Endodermal cell (in vitro differentiated cells): ENCODE measurements at regions not wholly inside any gene's neighbourhood (a gene's known extent, or its start where the extent isn't known, plus 50 kb on each side); places are given as distances from the start of the nearest gene placed in this dataset.

Experiments
- DNase-seq: peaks from one replicate; pipeline ENCODE4 v3.0.0-alpha.2; 2017
- H3K27ac ChIP-seq: 2 replicates; pipeline ENCODE4 v1.5.1; 2013; ENCODE audit warnings: mild to moderate bottlenecking, low read depth, low read length, moderate library complexity
- H3K27me3 ChIP-seq: 2 replicates; pipeline ENCODE4 v1.6.1; 2013; ENCODE audit warnings: mild to moderate bottlenecking, low read length, moderate library complexity; ENCODE audit not compliant: insufficient read depth, control insufficient read depth, poor library complexity, severe bottlenecking
- H3K36me3 ChIP-seq: 2 replicates; pipeline ENCODE4 v1.7.0; 2013; ENCODE audit warnings: mild to moderate bottlenecking, low read length, moderate library complexity; ENCODE audit not compliant: control insufficient read depth, insufficient read depth
- H3K4me1 ChIP-seq: one replicate; pipeline ENCODE4 v1.7.0; 2013; ENCODE audit warnings: low read length; ENCODE audit not compliant: control insufficient read depth, insufficient read depth
- H3K4me3 ChIP-seq: 2 replicates; pipeline ENCODE4 v1.5.1; 2013; ENCODE audit warnings: mild to moderate bottlenecking, low read length, moderate library complexity
- H3K9ac ChIP-seq: 2 replicates; pipeline ENCODE4 v1.6.1; 2013; ENCODE audit warnings: mild to moderate bottlenecking, low read length, moderate library complexity; ENCODE audit not compliant: poor library complexity, severe bottlenecking; ENCODE audit errors: extremely low read depth
- H3K9me3 ChIP-seq: 2 replicates; pipeline ENCODE4 v1.6.1; 2013; ENCODE audit warnings: mild to moderate bottlenecking, low read length, moderate library complexity; ENCODE audit not compliant: control insufficient read depth
- H3K27ac Mint-ChIP-seq: 2 replicates; pipeline ENCODE4 v1.8.0; 2020; ENCODE audit warnings: mixed read lengths
- H3K27me3 Mint-ChIP-seq: 2 replicates; pipeline ENCODE4 v1.8.0; 2021; ENCODE audit warnings: mild to moderate bottlenecking, mixed read lengths; ENCODE audit not compliant: insufficient read depth
- H3K36me3 Mint-ChIP-seq: 2 replicates; pipeline ENCODE4 v1.8.0; 2020; ENCODE audit warnings: low read depth, mixed read lengths
- H3K4me1 Mint-ChIP-seq: 2 replicates; pipeline ENCODE4 v1.8.0; 2020; ENCODE audit warnings: mixed read lengths
- H3K4me3 Mint-ChIP-seq: 2 replicates; pipeline ENCODE4 v1.8.0; 2020; ENCODE audit warnings: mild to moderate bottlenecking, moderate library complexity, mixed read lengths
- H3K9me3 Mint-ChIP-seq: 2 replicates; pipeline ENCODE4 v1.8.0; 2020; ENCODE audit warnings: mild to moderate bottlenecking, mixed read lengths
- CTCF ChIP-seq: fragments of 200-600 bp; sonication (generic); conservative IDR thresholded peaks from 2 replicates; pipeline ENCODE4 v1.5.0; 2021; ENCODE audit warnings: antibody characterized with exemption, mild to moderate bottlenecking
- WGBS, 2 experiments: methylation state at CpG; one replicate each; pipeline versions ENCODE4 v1.1.5 to v1.1.7; 2013; ENCODE audit warnings: missing lambda C conversion rate in 2 of 2, mixed read lengths in 1 of 2; ENCODE audit not compliant: insufficient coverage in 1 of 2, insufficient read length in 1 of 2; 5-methylcytosine and 5-hydroxymethylcytosine counted together

GRCh38 chr18:22493940-22494339, 76.2 kb upstream of the CTAGE1 start:
- H3K27me3 ChIP-seq: no peaks in the 10 kb centered on the region
- peaks cover 12% of the 10 kb centered on the region for H3K9me3 ChIP-seq
- no peaks in the 10 kb centered on the region for H3K27me3 Mint-ChIP-seq
- no peaks in the 10 kb centered on the region for H3K36me3 Mint-ChIP-seq
- WGBS, 2 experiments: 51 to 87% methylated on average over 2 to 4 of the region's 4 CpGs
- no peak overlapping the region for H3K27ac ChIP-seq
- no peak overlapping the region for H3K4me3 ChIP-seq
- no peaks in the 10 kb centered on the region for H3K4me1 ChIP-seq
- H3K36me3 ChIP-seq: no peaks in the 10 kb centered on the region
- DNase-seq: no peak
- peaks cover 11% of the 10 kb centered on the region for H3K4me1 Mint-ChIP-seq
- H3K4me3 Mint-ChIP-seq: no peak overlapping the region
- peaks cover 9% of the 10 kb centered on the region for H3K9me3 Mint-ChIP-seq
- TF ChIP-seq CTCF: no peak
- H3K27ac Mint-ChIP-seq: no peak overlapping the region
- H3K9ac ChIP-seq: no peak overlapping the region

GRCh38 chr18:22494771-22495170, 77.1 kb upstream of the CTAGE1 start:
- H3K4me1 ChIP-seq: no peaks in the 10 kb centered on the region
- Mint-ChIP-seq H3K4me3 (no peak overlapping the region), H3K9me3 (peaks cover 15% of the 10 kb centered on the region), H3K27me3 (no peaks in the 10 kb centered on the region), H3K27ac (no peak overlapping the region), H3K4me1 (peaks cover 7% of the 10 kb centered on the region), H3K36me3 (no peaks in the 10 kb centered on the region)
- H3K9me3 ChIP-seq: peaks cover 12% of the 10 kb centered on the region
- WGBS, 2 experiments: 87% methylated on average over 2 of the region's 2 CpGs; no CpG with 5 or more reads in 1 of the 2 experiments
- no peak for TF ChIP-seq CTCF
- no peak overlapping the region for H3K4me3 ChIP-seq
- H3K36me3 ChIP-seq: no peaks in the 10 kb centered on the region
- no peak overlapping the region for H3K27ac ChIP-seq
- H3K27me3 ChIP-seq: no peaks in the 10 kb centered on the region
- H3K9ac ChIP-seq: no peak overlapping the region
- no peak for DNase-seq

GRCh38 chr18:22499421-22499820, 81.7 kb upstream of the CTAGE1 start:
- Histone ChIP-seq H3K36me3 (no peaks in the 10 kb centered on the region), H3K4me1 (no peaks in the 10 kb centered on the region), H3K9ac (no peak overlapping the region), H3K27ac (no peak overlapping the region), H3K9me3 (peaks cover 12% of the 10 kb centered on the region), H3K27me3 (no peaks in the 10 kb centered on the region), H3K4me3 (no peak overlapping the region)
- no peak for DNase-seq
- no peak overlapping the region for H3K4me3 Mint-ChIP-seq
- no peak overlapping the region for H3K27ac Mint-ChIP-seq
- TF ChIP-seq CTCF: no peak
- no peaks in the 10 kb centered on the region for H3K36me3 Mint-ChIP-seq
- H3K4me1 Mint-ChIP-seq: no peaks in the 10 kb centered on the region
- H3K27me3 Mint-ChIP-seq: no peaks in the 10 kb centered on the region
- H3K9me3 Mint-ChIP-seq: peaks cover 15% of the 10 kb centered on the region
